K562 (cell line): ENCODE measurements at regions not wholly inside any gene's neighbourhood (a gene's known extent, or its start where the extent isn't known, plus 50 kb on each side); places are given as distances from the start of the nearest gene placed in this dataset.

Experiments
- ATAC-seq: fragments of 200-7000 bp; cut with Tn5 transposase; 3 replicates; pipeline ENCODE4 v1.9.1; 2020; ENCODE audit warnings: moderate library complexity
- BruUV-seq: library from RNA; stranded (reverse); fragments of 400-500 nt; replicated peaks from 2 replicates; lab custom pipeline; 2021; lab: Mats Ljungman, UMichigan
- CTCF ChIA-PET: fragments of 300-600 bp; formaldehyde crosslinking; extraction: SDS; loops from one replicate; lab custom pipeline; 2021; ENCODE audit warnings: low intra/inter-chr PET ratio; lab: Yijun Ruan, JAX
- POLR2A ChIA-PET: fragments of 300-600, 350-650 bp; sonication (Branson Sonifier 250); formaldehyde crosslinking; extraction: SDS; loops from one replicate; lab custom pipeline; 2021; ENCODE audit warnings: antibody characterized with exemption, inconsistent platforms; lab: Yijun Ruan, JAX
- DNase-seq, 4 experiments: peaks; one replicate each; pipeline versions ENCODE4 v3.0.0 to v3.0.0-alpha.2; 2011 to 2018; ENCODE audit warnings: low spot score in 3 of 4, mixed read lengths in 3 of 4; ENCODE audit errors: extremely low read depth in 1 of 4
- FAIRE-seq: peaks from 2 replicates; lab custom pipeline; 2011; peaks lifted over from hg19 to GRCh38; lab: Jason Lieb, UNC
- H2AFZ ChIP-seq: 2 replicates; pipeline ENCODE4 v1.6.0; 2011; ENCODE audit warnings: low read depth, low read length, control low read depth, inconsistent platforms
- H3K27ac ChIP-seq: fragments of 200-600 bp; 3 replicates; pipeline ENCODE4 v1.8.0; 2011; ENCODE audit warnings: low read depth, mild to moderate bottlenecking, control low read depth, inconsistent platforms, low read length, moderate library complexity, mixed read lengths; ENCODE audit errors: extremely low read depth
- H3K27me3 ChIP-seq, 2 experiments: fragments of 300-600 bp in 1 of 2; 2 replicates in 1 of 2; 3 replicates in 1 of 2; pipeline versions ENCODE4 v1.6.0 to v1.8.0; 2011; ENCODE audit warnings: inconsistent platforms in 2 of 2, low read length in 2 of 2, mild to moderate bottlenecking in 1 of 2, mixed read lengths in 1 of 2, moderate library complexity in 1 of 2; ENCODE audit not compliant: control insufficient read depth in 2 of 2, insufficient read depth in 2 of 2
- H3K36me3 ChIP-seq: fragments of 300-600 bp; 3 replicates; pipeline ENCODE4 v1.8.0; 2011; ENCODE audit warnings: mild to moderate bottlenecking, low read length, inconsistent platforms; ENCODE audit not compliant: control insufficient read depth, insufficient read depth
- H3K4me1 ChIP-seq, 2 experiments: fragments of 200-600 bp in 1 of 2; replicated peaks in 1 of 2; 2 replicates in 1 of 2; 3 replicates in 1 of 2; pipeline versions ENCODE4 v1.5.1 to v1.8.0; 2011; ENCODE audit warnings: inconsistent platforms in 2 of 2, low read length in 2 of 2, mild to moderate bottlenecking in 1 of 2, mixed read lengths in 1 of 2, moderate library complexity in 1 of 2; ENCODE audit not compliant: control insufficient read depth in 2 of 2, insufficient read depth in 2 of 2
- H3K4me2 ChIP-seq: 2 replicates; pipeline ENCODE4 v1.6.1; 2011; ENCODE audit warnings: low read length, control low read depth, inconsistent platforms, mixed read lengths; ENCODE audit not compliant: insufficient read depth
- H3K4me3 ChIP-seq: fragments of 200-600 bp; sonication (generic), shearing (Covaris generic); 2 replicates; pipeline ENCODE4 v1.5.1; 2016; ENCODE audit warnings: control low read depth, inconsistent platforms
- H3K79me2 ChIP-seq: fragments of 200-600 bp; 3 replicates; pipeline ENCODE4 v1.8.0; 2011; ENCODE audit warnings: low read length, inconsistent platforms; ENCODE audit not compliant: control insufficient read depth, insufficient read depth
- H3K9ac ChIP-seq, 2 experiments: 2 replicates each; pipeline versions ENCODE4 v1.6.0 to v1.6.1; 2011; ENCODE audit warnings: low read depth in 2 of 2, low read length in 2 of 2, control low read depth in 1 of 2, inconsistent platforms in 1 of 2, mild to moderate bottlenecking in 1 of 2, mixed read lengths in 1 of 2; ENCODE audit not compliant: insufficient read depth in 1 of 2
- H3K9me1 ChIP-seq: one replicate; pipeline ENCODE4 v1.6.0; 2011; ENCODE audit warnings: inconsistent platforms, mild to moderate bottlenecking, low read length, moderate library complexity; ENCODE audit not compliant: control insufficient read depth, insufficient read depth
- H3K9me3 ChIP-seq: replicated peaks from 2 replicates; pipeline ENCODE4 v1.5.1; 2011; ENCODE audit warnings: low read depth, low read length, inconsistent platforms; ENCODE audit not compliant: control insufficient read depth, insufficient read depth
- H4K20me1 ChIP-seq: replicated peaks from 2 replicates; pipeline ENCODE4 v1.6.1; 2011; ENCODE audit warnings: low read length, inconsistent platforms, mixed read lengths; ENCODE audit not compliant: control insufficient read depth, insufficient read depth
- CBFB ChIP-seq: sonication (generic); formaldehyde crosslinking; IDR thresholded peaks from 2 replicates; pipeline ENCODE4 v1.4.0; 2020; ENCODE audit warnings: mild to moderate bottlenecking, missing genetic modification reagents
- HLTF ChIP-seq: fragments of 450-650 bp; IDR thresholded peaks from 2 replicates; pipeline ENCODE4 v1.6.1; 2016
- MEIS2 ChIP-seq: fragments of 450-650 bp; IDR thresholded peaks from 2 replicates; pipeline ENCODE4 v1.6.1; 2014; ENCODE audit warnings: mild to moderate bottlenecking; ENCODE audit not compliant: partially characterized antibody
- MTF1 ChIP-seq: fragments of 250-450 bp; sonication (Bioruptor Pico); IDR thresholded peaks from 2 replicates; pipeline ENCODE4 v1.9.0; 2021; ENCODE audit warnings: moderate library complexity, mild to moderate bottlenecking, inconsistent platforms, borderline replicate concordance
- NFE2 ChIP-seq: IDR thresholded peaks from 2 replicates; pipeline ENCODE4 v1.6.1; 2014; ENCODE audit warnings: antibody characterized with exemption, low read depth
- POLR2G ChIP-seq: fragments of 200-400 bp; formaldehyde crosslinking; IDR thresholded peaks from 2 replicates; pipeline ENCODE4 v1.6.1; 2017; ENCODE audit warnings: low read depth, mild to moderate bottlenecking, antibody characterized with exemption, low read length, moderate library complexity
- SMAD3 ChIP-seq: fragments of 450-650 bp; formaldehyde crosslinking; conservative IDR thresholded peaks from 2 replicates; pipeline ENCODE4 v1.4.0; 2020; ENCODE audit warnings: mild to moderate bottlenecking
- TCF3 ChIP-seq: sonication (generic); formaldehyde crosslinking; IDR thresholded peaks from 2 replicates; pipeline ENCODE4 v1.4.0; 2020; ENCODE audit warnings: mild to moderate bottlenecking, missing genetic modification reagents
- U2AF2 ChIP-seq: fragments of 200-400 bp; formaldehyde crosslinking; optimal IDR thresholded peaks from 2 replicates; pipeline ENCODE3; 2017; ENCODE audit warnings: low read depth, mild to moderate bottlenecking, low read length
- ZNF23 ChIP-seq: fragments of 250-450 bp; sonication (Bioruptor Pico); IDR thresholded peaks from 2 replicates; pipeline ENCODE4 v1.4.0; 2020; ENCODE audit warnings: mild to moderate bottlenecking
- ZSCAN29 ChIP-seq: fragments of 450-650 bp; IDR thresholded peaks from 2 replicates; pipeline ENCODE4 v1.6.1; 2017
- WGBS: fragments of 100-300 bp; shearing (Covaris generic); methylation state at CpG from one replicate; pipeline ENCODE4 v1.1.6; 2016; ENCODE audit warnings: low coverage, mixed read lengths; ENCODE audit not compliant: insufficient coverage; ENCODE audit errors: missing lambda C conversion rate; 5-methylcytosine and 5-hydroxymethylcytosine counted together
- in situ Hi-C: fragments of 300-500 bp; cut with MboI; formaldehyde crosslinking; loops from 4 replicates; pipeline ENCODE4 v1.15.0; 2018; ENCODE audit warnings: inconsistent platforms, mixed read lengths
- intact Hi-C: fragments of 100-400 bp; cut with micrococcal nuclease; formaldehyde crosslinking; loops from 2 replicates; pipeline ENCODE4 v1.14.2; 2022
- TF ChIP-seq, protein P1 (sequence below): sonication (generic); IDR thresholded peaks from 2 replicates; pipeline ENCODE4 v1.6.1; 2016
- TF ChIP-seq, protein P2 (sequence below): fragments of 200-800 bp; sonication (Bioruptor generic); IDR thresholded peaks from 2 replicates; pipeline ENCODE4 v1.6.1; 2016; ENCODE audit warnings: missing genetic modification characterization, missing compliant biosample characterization

DNA sequence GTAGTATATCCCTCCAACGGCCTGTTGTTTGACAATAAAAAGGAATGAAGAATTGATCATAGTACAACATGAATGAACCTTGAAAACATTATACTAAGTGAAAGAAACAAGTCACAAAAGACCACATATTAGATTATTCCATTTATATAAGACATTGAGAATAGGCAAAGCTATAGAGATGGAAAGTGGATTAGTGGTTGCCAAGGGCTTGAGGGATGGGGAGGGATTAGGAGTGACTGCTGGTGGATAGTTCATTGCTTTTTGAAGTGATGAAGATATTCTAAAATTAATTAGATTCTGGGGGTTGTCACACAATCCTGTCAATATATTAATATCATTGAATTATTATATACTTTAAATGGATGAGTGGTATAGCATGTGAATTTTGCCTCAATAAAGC, 142.5 kb upstream of the DPT start:
- DNase-seq = no peak
- FAIRE-seq = no peak
- no peak for ATAC-seq
- intact Hi-C loops = no loop called here
- no TSS peak for BruUV-seq
- H3K4me1 ChIP-seq = no peaks in the 10 kb centered on the region
- TF ChIP-seq NFE2 = no peak
- TF ChIP-seq HLTF = no peak
- TF ChIP-seq, all 486 proteins: peak for 0
- Histone ChIP-seq H3K9me1 (no peaks in the 10 kb centered on the region), H3K27ac (no peak overlapping the region), H3K79me2 (no peaks in the 10 kb centered on the region), H3K9me3 (no peaks in the 10 kb centered on the region), H3K4me2 (no peak overlapping the region), H4K20me1 (no peaks in the 10 kb centered on the region), H3K4me3 (no peak overlapping the region), H3K36me3 (no peaks in the 10 kb centered on the region), H3K9ac (no peak overlapping the region), H2AFZ (no peak overlapping the region), H3K27me3 (no peaks in the 10 kb centered on the region; a peak in 1 of 5 replicates)
- CTCF ChIA-PET = no interaction called here
- in situ Hi-C loops = no loop called here
- POLR2A ChIA-PET = no interaction called here
- 0% methylated on average over 1 of the region's 1 CpG for WGBS

DNA sequence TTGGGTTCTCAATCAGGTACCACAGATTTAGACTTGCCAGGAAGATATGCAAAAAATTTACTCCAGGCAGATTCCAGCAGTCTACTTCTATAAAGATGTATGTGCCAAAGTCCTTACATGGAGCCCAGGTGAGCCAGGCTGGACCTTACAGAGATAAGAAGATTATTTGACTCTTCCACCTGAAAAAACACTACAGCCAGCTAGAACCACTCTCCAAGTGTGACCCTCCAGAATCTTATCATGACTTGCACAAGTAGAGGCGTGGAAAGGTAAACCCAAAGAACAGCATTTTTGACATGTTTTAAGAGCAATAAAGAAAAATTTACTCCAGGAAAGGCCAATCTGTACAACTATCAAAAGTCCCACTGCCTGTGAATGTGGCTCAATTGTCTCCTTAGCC, 146.8 kb upstream of the DPT start:
- Histone ChIP-seq H3K79me2 (no peaks in the 10 kb centered on the region), H3K9me1 (no peaks in the 10 kb centered on the region), H3K27ac (no peak overlapping the region), H3K36me3 (no peaks in the 10 kb centered on the region), H3K9ac (no peak overlapping the region), H3K4me3 (no peak overlapping the region), H3K9me3 (no peaks in the 10 kb centered on the region), H3K4me2 (no peak overlapping the region), H3K4me1 (no peaks in the 10 kb centered on the region), H2AFZ (no peak overlapping the region), H3K27me3 (no peaks in the 10 kb centered on the region; a peak in 1 of 5 replicates), H4K20me1 (no peaks in the 10 kb centered on the region)
- ATAC-seq = no peak
- no peak for FAIRE-seq
- in situ Hi-C loops = no loop called here
- intact Hi-C loops = no loop called here
- CTCF ChIA-PET = no interaction called here
- no TSS peak for BruUV-seq
- WGBS = 0% methylated on average over 1 of the region's 1 CpG
- POLR2A ChIA-PET = no interaction called here
- DNase-seq = no peak
- TF ChIP-seq U2AF2 (no peak), MTF1 (no peak), ZSCAN29 (no peak), SMAD3 (CRISPR knock-in tag) (no peak), TCF3 (CRISPR knock-in tag) (no peak), CBFB (CRISPR knock-in tag) (no peak), POLR2G (no peak), MEIS2 (no peak), ZNF23 (CRISPR knock-in tag) (no peak)
- TF ChIP-seq, protein P1, sequence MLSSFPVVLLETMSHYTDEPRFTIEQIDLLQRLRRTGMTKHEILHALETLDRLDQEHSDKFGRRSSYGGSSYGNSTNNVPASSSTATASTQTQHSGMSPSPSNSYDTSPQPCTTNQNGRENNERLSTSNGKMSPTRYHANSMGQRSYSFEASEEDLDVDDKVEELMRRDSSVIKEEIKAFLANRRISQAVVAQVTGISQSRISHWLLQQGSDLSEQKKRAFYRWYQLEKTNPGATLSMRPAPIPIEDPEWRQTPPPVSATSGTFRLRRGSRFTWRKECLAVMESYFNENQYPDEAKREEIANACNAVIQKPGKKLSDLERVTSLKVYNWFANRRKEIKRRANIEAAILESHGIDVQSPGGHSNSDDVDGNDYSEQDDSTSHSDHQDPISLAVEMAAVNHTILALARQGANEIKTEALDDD = no peak
- TF ChIP-seq, protein P2, sequence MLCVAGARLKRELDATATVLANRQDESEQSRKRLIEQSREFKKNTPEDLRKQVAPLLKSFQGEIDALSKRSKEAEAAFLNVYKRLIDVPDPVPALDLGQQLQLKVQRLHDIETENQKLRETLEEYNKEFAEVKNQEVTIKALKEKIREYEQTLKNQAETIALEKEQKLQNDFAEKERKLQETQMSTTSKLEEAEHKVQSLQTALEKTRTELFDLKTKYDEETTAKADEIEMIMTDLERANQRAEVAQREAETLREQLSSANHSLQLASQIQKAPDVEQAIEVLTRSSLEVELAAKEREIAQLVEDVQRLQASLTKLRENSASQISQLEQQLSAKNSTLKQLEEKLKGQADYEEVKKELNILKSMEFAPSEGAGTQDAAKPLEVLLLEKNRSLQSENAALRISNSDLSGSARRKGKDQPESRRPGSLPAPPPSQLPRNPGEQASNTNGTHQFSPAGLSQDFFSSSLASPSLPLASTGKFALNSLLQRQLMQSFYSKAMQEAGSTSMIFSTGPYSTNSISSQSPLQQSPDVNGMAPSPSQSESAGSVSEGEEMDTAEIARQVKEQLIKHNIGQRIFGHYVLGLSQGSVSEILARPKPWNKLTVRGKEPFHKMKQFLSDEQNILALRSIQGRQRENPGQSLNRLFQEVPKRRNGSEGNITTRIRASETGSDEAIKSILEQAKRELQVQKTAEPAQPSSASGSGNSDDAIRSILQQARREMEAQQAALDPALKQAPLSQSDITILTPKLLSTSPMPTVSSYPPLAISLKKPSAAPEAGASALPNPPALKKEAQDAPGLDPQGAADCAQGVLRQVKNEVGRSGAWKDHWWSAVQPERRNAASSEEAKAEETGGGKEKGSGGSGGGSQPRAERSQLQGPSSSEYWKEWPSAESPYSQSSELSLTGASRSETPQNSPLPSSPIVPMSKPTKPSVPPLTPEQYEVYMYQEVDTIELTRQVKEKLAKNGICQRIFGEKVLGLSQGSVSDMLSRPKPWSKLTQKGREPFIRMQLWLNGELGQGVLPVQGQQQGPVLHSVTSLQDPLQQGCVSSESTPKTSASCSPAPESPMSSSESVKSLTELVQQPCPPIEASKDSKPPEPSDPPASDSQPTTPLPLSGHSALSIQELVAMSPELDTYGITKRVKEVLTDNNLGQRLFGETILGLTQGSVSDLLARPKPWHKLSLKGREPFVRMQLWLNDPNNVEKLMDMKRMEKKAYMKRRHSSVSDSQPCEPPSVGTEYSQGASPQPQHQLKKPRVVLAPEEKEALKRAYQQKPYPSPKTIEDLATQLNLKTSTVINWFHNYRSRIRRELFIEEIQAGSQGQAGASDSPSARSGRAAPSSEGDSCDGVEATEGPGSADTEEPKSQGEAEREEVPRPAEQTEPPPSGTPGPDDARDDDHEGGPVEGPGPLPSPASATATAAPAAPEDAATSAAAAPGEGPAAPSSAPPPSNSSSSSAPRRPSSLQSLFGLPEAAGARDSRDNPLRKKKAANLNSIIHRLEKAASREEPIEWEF (CRISPR knock-in tag) = no peak
